A549 (cell line): ENCODE measurements at regions not wholly inside any gene's neighbourhood (a gene's known extent, or its start where the extent isn't known, plus 50 kb on each side); places are given as distances from the start of the nearest gene placed in this dataset.

Experiments
- ATAC-seq, 2 experiments: fragments of 200-7000 bp in 1 of 2; fragments of >200 bp in 1 of 2; cut with Nextera tagmentation in 1 of 2; cut with Tn5 transposase in 1 of 2; 3 replicates each; pipeline versions ENCODE4 v1.8.0 to v1.9.1; 2018 to 2020; ENCODE audit warnings: mild to moderate bottlenecking in 1 of 2, moderate library complexity in 1 of 2
- CTCF ChIA-PET: fragments of 300-600 bp; sonication (Branson Sonifier 250); formaldehyde crosslinking; extraction: SDS; loops from one replicate; lab custom pipeline; 2021; ENCODE audit warnings: antibody characterized with exemption, inconsistent platforms; lab: Yijun Ruan, JAX
- POLR2A ChIA-PET: fragments of 350-600 bp; formaldehyde crosslinking; extraction: SDS; loops from one replicate; lab custom pipeline; 2021; ENCODE audit warnings: antibody characterized with exemption, inconsistent platforms; lab: Yijun Ruan, JAX
- DNase-seq, 2 experiments: peaks; one replicate each; pipeline versions ENCODE4 v3.0.0 to v3.0.0-alpha.2; 2011 to 2016; ENCODE audit warnings: low read depth in 1 of 2, low spot score in 1 of 2
- FAIRE-seq: peaks from 2 replicates; lab custom pipeline; 2011; peaks lifted over from hg19 to GRCh38; lab: Jason Lieb, UNC
- H3K27ac ChIP-seq, 2 experiments: fragments of >200 bp; sonication (Bioruptor Twin); formaldehyde crosslinking; 3 replicates each; pipeline ENCODE4 v1.5.1; 2016 to 2017
- H3K4me1 ChIP-seq: fragments of >200 bp; sonication (Bioruptor Twin); formaldehyde crosslinking; 3 replicates; pipeline ENCODE4 v1.6.1; 2016
- H3K4me2 ChIP-seq: fragments of >200 bp; sonication (Bioruptor Twin); formaldehyde crosslinking; 3 replicates; pipeline ENCODE4 v1.6.1; 2016
- H3K4me3 ChIP-seq: fragments of >200 bp; sonication (Bioruptor Twin); formaldehyde crosslinking; 3 replicates; pipeline ENCODE4 v1.5.1; 2016
- H3K9me3 ChIP-seq: fragments of >200 bp; sonication (Bioruptor Twin); formaldehyde crosslinking; 3 replicates; pipeline ENCODE4 v1.6.1; 2016
- CBX2 ChIP-seq: fragments of 200-600 bp; sonication (generic); IDR thresholded peaks from 2 replicates; pipeline ENCODE4 v1.6.1; 2016; ENCODE audit warnings: low read depth, mild to moderate bottlenecking, borderline replicate concordance
- CBX8 ChIP-seq: fragments of 200-600 bp; sonication (generic); IDR thresholded peaks from 2 replicates; pipeline ENCODE4 v1.6.1; 2016
- CHD2 ChIP-seq: fragments of 150-350 bp; IDR thresholded peaks from 2 replicates; pipeline ENCODE4 v1.6.1; 2014; ENCODE audit warnings: low read length; ENCODE audit not compliant: partially characterized antibody
- CTCF ChIP-seq: fragments of >200 bp; sonication (Bioruptor Twin); formaldehyde crosslinking; IDR thresholded peaks from 3 replicates; pipeline ENCODE4 v1.5.1; 2016
- FOXS1 ChIP-seq: fragments of 250-450 bp; sonication (Bioruptor Pico); IDR thresholded peaks from 2 replicates; pipeline ENCODE4 v1.5.0; 2020; ENCODE audit warnings: mild to moderate bottlenecking, moderate library complexity
- HES2 ChIP-seq: fragments of >200 bp; sonication (Bioruptor Twin); formaldehyde crosslinking; IDR thresholded peaks from 2 replicates; pipeline ENCODE4 v1.6.1; 2016
- HMGXB4 ChIP-seq: fragments of 250-450 bp; sonication (Bioruptor Pico); IDR thresholded peaks from 2 replicates; pipeline ENCODE4 v1.5.0; 2021; ENCODE audit warnings: mild to moderate bottlenecking, moderate library complexity, borderline replicate concordance
- JUN ChIP-seq, 2 experiments: fragments of >200 bp; sonication (Bioruptor Twin); formaldehyde crosslinking; IDR thresholded peaks; 2 replicates in 1 of 2; 3 replicates in 1 of 2; pipeline ENCODE4 v1.6.1; 2016 to 2017
- JUNB ChIP-seq: fragments of >200 bp; sonication (Bioruptor Twin); formaldehyde crosslinking; IDR thresholded peaks from 2 replicates; pipeline ENCODE4 v1.6.1; 2016
- KDM5A ChIP-seq: fragments of 200-600 bp; sonication (generic); IDR thresholded peaks from 2 replicates; pipeline ENCODE4 v1.6.1; 2016; ENCODE audit warnings: antibody characterized with exemption, mild to moderate bottlenecking
- MAFK ChIP-seq: fragments of 450-650 bp; IDR thresholded peaks from 2 replicates; pipeline ENCODE4 v1.6.1; 2014; ENCODE audit not compliant: partially characterized antibody
- MAX ChIP-seq: IDR thresholded peaks from 2 replicates; pipeline ENCODE4 v1.6.1; 2012
- MAZ ChIP-seq: fragments of 150-350 bp; IDR thresholded peaks from 2 replicates; pipeline ENCODE4 v1.6.1; 2014; ENCODE audit warnings: antibody characterized with exemption, low read depth, low read length, borderline replicate concordance
- NR3C1 ChIP-seq: fragments of >200 bp; sonication (Bioruptor Twin); formaldehyde crosslinking; IDR thresholded peaks from 3 replicates; pipeline ENCODE4 v1.6.1; 2017
- RARB ChIP-seq: fragments of 250-450 bp; sonication (Bioruptor Pico); IDR thresholded peaks from 2 replicates; pipeline ENCODE4 v1.8.0; 2021; ENCODE audit warnings: mild to moderate bottlenecking, moderate library complexity
- RCOR1 ChIP-seq: fragments of 150-350 bp; IDR thresholded peaks from 2 replicates; pipeline ENCODE4 v1.6.1; 2014; ENCODE audit warnings: antibody characterized with exemption, low read length, low read depth
- SREBF2 ChIP-seq: fragments of 450-650 bp; IDR thresholded peaks from 2 replicates; pipeline ENCODE4 v1.6.1; 2014; ENCODE audit warnings: mild to moderate bottlenecking, moderate library complexity
- ZFP36 ChIP-seq: fragments of 450-650 bp; IDR thresholded peaks from 2 replicates; pipeline ENCODE4 v1.6.1; 2014; ENCODE audit warnings: borderline replicate concordance; ENCODE audit not compliant: partially characterized antibody
- ZNF302 ChIP-seq: fragments of 250-450 bp; sonication (Bioruptor Pico); IDR thresholded peaks from 2 replicates; pipeline ENCODE4 v1.9.0; 2021; ENCODE audit warnings: inconsistent platforms, mild to moderate bottlenecking, moderate library complexity
- ZSCAN20 ChIP-seq: fragments of 250-450 bp; sonication (Bioruptor Pico); IDR thresholded peaks from 2 replicates; pipeline ENCODE4 v1.8.0; 2022; ENCODE audit warnings: mild to moderate bottlenecking, moderate library complexity
- WGBS: methylation state at CpG from one replicate; pipeline ENCODE4 v1.1.6; 2017; ENCODE audit errors: missing lambda C conversion rate; 5-methylcytosine and 5-hydroxymethylcytosine counted together

- TF ChIP-seq CBX8: no peak
- TF ChIP-seq ZNF302 (CRISPR knock-in tag): no peak
- TF ChIP-seq CTCF: no peak
- no peak for TF ChIP-seq CBX2
- Histone ChIP-seq H3K27ac (no peak overlapping the region), H3K9me3 (no peaks in the 10 kb centered on the region), H3K4me2 (no peak overlapping the region), H3K4me3 (no peak overlapping the region), H3K4me1 (no peaks in the 10 kb centered on the region)
- ATAC-seq (no peak), DNase-seq (no peak), FAIRE-seq (no peak)
- POLR2A ChIA-PET: no interaction called here
- CTCF ChIA-PET: no interaction called here
- 0% methylated on average over 1 of the region's 1 CpG for WGBS
These were observed 837.8 kb downstream of the QKI start for GRCh38 chr6:164252291-164252690.

GRCh38 chr6:164247106-164247505 lies 832.6 kb downstream of the QKI start:
- no peak for FAIRE-seq
- no peak for ATAC-seq
- TF ChIP-seq NR3C1 (no peak), KDM5A (no peak), FOXS1 (CRISPR knock-in tag) (no peak), HES2 (no peak), MAX (no peak), ZSCAN20 (no peak), ZFP36 (no peak), CBX2 (no peak), MAZ (no peak), CBX8 (no peak), JUN (IDR thresholded peaks at IDR 0.05) (no peak), RARB (CRISPR knock-in tag) (no peak), JUNB (no peak), CHD2 (no peak), HMGXB4 (CRISPR knock-in tag) (no peak), MAFK (no peak)
- H3K27ac ChIP-seq: no peak overlapping the region
- no peaks in the 10 kb centered on the region for H3K9me3 ChIP-seq
- H3K4me1 ChIP-seq: no peaks in the 10 kb centered on the region
- ChIA-PET CTCF (no interaction called here), POLR2A (no interaction called here)
- H3K4me2 ChIP-seq: no peak overlapping the region
- WGBS: 16% methylated on average over 7 of the region's 7 CpGs
- no peak for DNase-seq
- H3K4me3 ChIP-seq: no peak overlapping the region

- FAIRE-seq (no peak), DNase-seq (no peak), ATAC-seq (no peak)
- 0% methylated on average over 4 of the region's 4 CpGs for WGBS
- H3K4me1 ChIP-seq: no peaks in the 10 kb centered on the region
- no peak overlapping the region for H3K27ac ChIP-seq
- H3K4me3 ChIP-seq: no peak overlapping the region
- TF ChIP-seq CBX8 (no peak), SREBF2 (no peak), RCOR1 (no peak)
- ChIA-PET POLR2A (no interaction called here), CTCF (no interaction called here)
- no peak overlapping the region for H3K4me2 ChIP-seq
- no peaks in the 10 kb centered on the region for H3K9me3 ChIP-seq
These were observed 831.6 kb downstream of the QKI start for GRCh38 chr6:164246082-164246481.
